WTC11 (cell line): ENCODE measurements at regions not wholly inside any gene's neighbourhood (a gene's known extent, or its start where the extent isn't known, plus 50 kb on each side); places are given as distances from the start of the nearest gene placed in this dataset.

Source experiments
- ATAC-seq: fragments of 200-7000 bp; cut with Tn5 transposase; 2 replicates; pipeline ENCODE4 v1.10.0; 2021; ENCODE audit warnings: mild to moderate bottlenecking, moderate library complexity
- CTCF ChIA-PET: fragments of 300-600 bp; sonication (Branson Sonifier 250); formaldehyde crosslinking; loops from one replicate; lab custom pipeline; 2021; ENCODE audit warnings: antibody characterized with exemption; lab: Charles Lee
- POLR2A ChIA-PET: fragments of 350-600 bp; sonication (Branson Sonifier 250); formaldehyde crosslinking; loops from one replicate; lab custom pipeline; 2021; ENCODE audit warnings: antibody characterized with exemption; lab: Charles Lee
- DNase-seq: peaks from one replicate; pipeline ENCODE4 v3.0.0; 2021; ENCODE audit warnings: low spot score
- H3K27ac Mint-ChIP-seq: 2 replicates; pipeline ENCODE4 v1.8.0; 2021; ENCODE audit warnings: mixed read lengths
- H3K27me3 Mint-ChIP-seq: 2 replicates; pipeline ENCODE4 v1.8.0; 2021; ENCODE audit warnings: low read depth, mild to moderate bottlenecking, moderate library complexity, mixed read lengths
- H3K36me3 Mint-ChIP-seq: 2 replicates; pipeline ENCODE4 v1.8.0; 2021; ENCODE audit warnings: mixed read lengths
- H3K4me1 Mint-ChIP-seq: 2 replicates; pipeline ENCODE4 v1.8.0; 2022; ENCODE audit warnings: mixed read lengths
- H3K4me3 Mint-ChIP-seq: 2 replicates; pipeline ENCODE4 v1.8.0; 2021; ENCODE audit warnings: mild to moderate bottlenecking, moderate library complexity, mixed read lengths
- H3K9me3 Mint-ChIP-seq: 2 replicates; pipeline ENCODE4 v1.8.0; 2021; ENCODE audit warnings: mixed read lengths
- GRHL2 ChIP-seq: fragments of 250-450 bp; sonication (Bioruptor Pico); IDR thresholded peaks from 2 replicates; pipeline ENCODE4 v1.8.0; 2022; ENCODE audit warnings: mild to moderate bottlenecking, moderate library complexity; ENCODE audit not compliant: insufficient replicate concordance, severe bottlenecking
- HMGA2 ChIP-seq: fragments of 250-450 bp; sonication (Bioruptor Pico); IDR thresholded peaks from 2 replicates; pipeline ENCODE4 v1.4.0; 2021; ENCODE audit warnings: mild to moderate bottlenecking, moderate library complexity
- NFATC4 ChIP-seq: fragments of 250-450 bp; sonication (Bioruptor Pico); IDR thresholded peaks from 2 replicates; pipeline ENCODE4 v1.9.0; 2021; ENCODE audit warnings: mild to moderate bottlenecking
- NR2C2 ChIP-seq: sonication (generic); formaldehyde crosslinking; IDR thresholded peaks from 2 replicates; pipeline ENCODE4 v1.8.0; 2022; ENCODE audit warnings: mild to moderate bottlenecking, missing genetic modification reagents
- SOX15 ChIP-seq: fragments of 250-450 bp; sonication (Bioruptor Pico); IDR thresholded peaks from 2 replicates; pipeline ENCODE4 v1.9.0; 2021; ENCODE audit warnings: mild to moderate bottlenecking
- SP1 ChIP-seq: sonication (generic); formaldehyde crosslinking; conservative IDR thresholded peaks from 2 replicates; pipeline ENCODE4 v1.8.1; 2022; ENCODE audit warnings: missing genetic modification reagents
- TF ChIP-seq, protein P1 (sequence below): sonication (generic); formaldehyde crosslinking; IDR thresholded peaks from 2 replicates; pipeline ENCODE4 v1.8.0; 2022; ENCODE audit warnings: missing genetic modification reagents
- TF ChIP-seq, protein P2 (sequence below): sonication (generic); formaldehyde crosslinking; IDR thresholded peaks from 2 replicates; pipeline ENCODE4 v1.8.0; 2023; ENCODE audit warnings: mild to moderate bottlenecking, missing genetic modification reagents
- TF ChIP-seq, protein P3 (sequence below): fragments of 250-450 bp; sonication (Bioruptor Pico); IDR thresholded peaks from 2 replicates; pipeline ENCODE4 v1.8.0; 2021; ENCODE audit warnings: mild to moderate bottlenecking
- TF ChIP-seq, protein P4 (sequence below): sonication (generic); formaldehyde crosslinking; IDR thresholded peaks from 2 replicates; pipeline ENCODE4 v1.8.1; 2023; ENCODE audit warnings: mild to moderate bottlenecking, missing genetic modification reagents, moderate library complexity
- TF ChIP-seq, protein P5 (sequence below): sonication (generic); formaldehyde crosslinking; IDR thresholded peaks from 2 replicates; pipeline ENCODE4 v1.8.0; 2022; ENCODE audit warnings: mild to moderate bottlenecking, missing genetic modification reagents
- TF ChIP-seq, protein P6 (sequence below): sonication (generic); formaldehyde crosslinking; IDR thresholded peaks from 2 replicates; pipeline ENCODE4 v1.8.1; 2022; ENCODE audit warnings: mild to moderate bottlenecking, moderate library complexity, missing genetic modification reagents

DNA sequence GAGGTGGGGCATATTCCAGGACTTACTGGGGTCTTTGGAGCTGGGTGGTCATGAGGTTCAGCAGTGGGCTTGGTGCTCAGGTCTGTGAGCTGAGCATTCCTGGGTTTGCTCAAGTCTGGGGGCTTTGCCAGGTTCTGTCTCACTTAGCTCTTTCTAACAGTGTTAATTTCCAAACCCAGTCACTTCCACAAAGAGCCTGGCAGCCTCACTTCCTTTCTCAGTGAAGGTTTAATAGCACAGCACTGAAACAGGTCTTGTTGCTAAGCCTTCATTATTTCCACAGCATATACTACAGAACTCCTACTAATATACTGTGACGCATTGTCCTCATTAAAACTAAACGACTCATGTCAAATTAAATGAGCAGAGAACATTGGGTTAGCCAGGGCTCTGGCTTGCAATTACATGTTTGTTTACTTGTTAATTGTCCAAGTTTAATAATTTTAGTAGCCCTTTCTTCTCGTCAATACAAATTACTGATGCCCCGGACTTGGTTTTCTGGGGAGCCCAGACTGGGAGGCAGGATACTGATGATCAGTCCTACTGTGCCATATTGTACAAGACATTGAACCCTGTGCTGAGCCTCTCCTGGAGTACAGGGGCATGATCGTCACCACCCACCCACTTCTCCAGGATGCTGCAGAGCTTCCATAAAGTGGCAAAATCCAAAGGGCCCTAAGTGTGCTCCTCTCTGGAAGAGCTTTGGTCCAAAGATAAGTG is 170.7 kb downstream of the IER5 start (continued):
- TF ChIP-seq NFATC4 (no peak), NR2C2 (no peak)
- TF ChIP-seq, protein P1, sequence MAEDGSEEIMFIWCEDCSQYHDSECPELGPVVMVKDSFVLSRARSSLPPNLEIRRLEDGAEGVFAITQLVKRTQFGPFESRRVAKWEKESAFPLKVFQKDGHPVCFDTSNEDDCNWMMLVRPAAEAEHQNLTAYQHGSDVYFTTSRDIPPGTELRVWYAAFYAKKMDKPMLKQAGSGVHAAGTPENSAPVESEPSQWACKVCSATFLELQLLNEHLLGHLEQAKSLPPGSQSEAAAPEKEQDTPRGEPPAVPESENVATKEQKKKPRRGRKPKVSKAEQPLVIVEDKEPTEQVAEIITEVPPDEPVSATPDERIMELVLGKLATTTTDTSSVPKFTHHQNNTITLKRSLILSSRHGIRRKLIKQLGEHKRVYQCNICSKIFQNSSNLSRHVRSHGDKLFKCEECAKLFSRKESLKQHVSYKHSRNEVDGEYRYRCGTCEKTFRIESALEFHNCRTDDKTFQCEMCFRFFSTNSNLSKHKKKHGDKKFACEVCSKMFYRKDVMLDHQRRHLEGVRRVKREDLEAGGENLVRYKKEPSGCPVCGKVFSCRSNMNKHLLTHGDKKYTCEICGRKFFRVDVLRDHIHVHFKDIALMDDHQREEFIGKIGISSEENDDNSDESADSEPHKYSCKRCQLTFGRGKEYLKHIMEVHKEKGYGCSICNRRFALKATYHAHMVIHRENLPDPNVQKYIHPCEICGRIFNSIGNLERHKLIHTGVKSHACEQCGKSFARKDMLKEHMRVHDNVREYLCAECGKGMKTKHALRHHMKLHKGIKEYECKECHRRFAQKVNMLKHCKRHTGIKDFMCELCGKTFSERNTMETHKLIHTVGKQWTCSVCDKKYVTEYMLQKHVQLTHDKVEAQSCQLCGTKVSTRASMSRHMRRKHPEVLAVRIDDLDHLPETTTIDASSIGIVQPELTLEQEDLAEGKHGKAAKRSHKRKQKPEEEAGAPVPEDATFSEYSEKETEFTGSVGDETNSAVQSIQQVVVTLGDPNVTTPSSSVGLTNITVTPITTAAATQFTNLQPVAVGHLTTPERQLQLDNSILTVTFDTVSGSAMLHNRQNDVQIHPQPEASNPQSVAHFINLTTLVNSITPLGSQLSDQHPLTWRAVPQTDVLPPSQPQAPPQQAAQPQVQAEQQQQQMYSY (CRISPR knock-in tag): no peak
- TF ChIP-seq, protein P2, sequence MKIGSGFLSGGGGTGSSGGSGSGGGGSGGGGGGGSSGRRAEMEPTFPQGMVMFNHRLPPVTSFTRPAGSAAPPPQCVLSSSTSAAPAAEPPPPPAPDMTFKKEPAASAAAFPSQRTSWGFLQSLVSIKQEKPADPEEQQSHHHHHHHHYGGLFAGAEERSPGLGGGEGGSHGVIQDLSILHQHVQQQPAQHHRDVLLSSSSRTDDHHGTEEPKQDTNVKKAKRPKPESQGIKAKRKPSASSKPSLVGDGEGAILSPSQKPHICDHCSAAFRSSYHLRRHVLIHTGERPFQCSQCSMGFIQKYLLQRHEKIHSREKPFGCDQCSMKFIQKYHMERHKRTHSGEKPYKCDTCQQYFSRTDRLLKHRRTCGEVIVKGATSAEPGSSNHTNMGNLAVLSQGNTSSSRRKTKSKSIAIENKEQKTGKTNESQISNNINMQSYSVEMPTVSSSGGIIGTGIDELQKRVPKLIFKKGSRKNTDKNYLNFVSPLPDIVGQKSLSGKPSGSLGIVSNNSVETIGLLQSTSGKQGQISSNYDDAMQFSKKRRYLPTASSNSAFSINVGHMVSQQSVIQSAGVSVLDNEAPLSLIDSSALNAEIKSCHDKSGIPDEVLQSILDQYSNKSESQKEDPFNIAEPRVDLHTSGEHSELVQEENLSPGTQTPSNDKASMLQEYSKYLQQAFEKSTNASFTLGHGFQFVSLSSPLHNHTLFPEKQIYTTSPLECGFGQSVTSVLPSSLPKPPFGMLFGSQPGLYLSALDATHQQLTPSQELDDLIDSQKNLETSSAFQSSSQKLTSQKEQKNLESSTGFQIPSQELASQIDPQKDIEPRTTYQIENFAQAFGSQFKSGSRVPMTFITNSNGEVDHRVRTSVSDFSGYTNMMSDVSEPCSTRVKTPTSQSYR (CRISPR knock-in tag): no peak

DNA sequence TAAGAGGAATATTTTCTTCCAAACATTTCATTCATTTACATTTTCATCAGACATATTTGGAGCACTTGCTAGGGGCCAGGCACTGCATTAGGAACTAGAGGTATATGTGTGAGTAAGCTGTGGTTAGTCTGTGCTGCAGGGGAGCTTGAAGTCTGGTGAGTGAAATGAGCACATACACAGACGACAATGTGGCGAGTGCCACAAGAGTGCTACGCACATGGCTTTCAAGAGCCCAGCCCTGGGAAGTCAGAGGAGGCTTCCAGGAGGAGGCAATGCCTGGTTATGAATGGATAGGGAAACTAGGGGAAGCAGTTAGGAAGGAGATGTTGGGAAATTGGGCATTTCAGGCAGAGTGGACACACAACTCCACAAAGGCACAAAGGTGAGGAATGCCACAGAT is 171.8 kb downstream of the IER5 start:
- ATAC-seq (no peak), DNase-seq (no peak)
- Mint-ChIP-seq H3K27me3 (peaks cover 20% of the 10 kb centered on the region), H3K36me3 (peaks cover 7% of the 10 kb centered on the region), H3K27ac (no peak overlapping the region; the same call in 1 of the 2 replicates), H3K4me3 (no peak overlapping the region), H3K4me1 (peaks cover 5% of the 10 kb centered on the region), H3K9me3 (peaks cover 13% of the 10 kb centered on the region)
- TF ChIP-seq, protein P3, sequence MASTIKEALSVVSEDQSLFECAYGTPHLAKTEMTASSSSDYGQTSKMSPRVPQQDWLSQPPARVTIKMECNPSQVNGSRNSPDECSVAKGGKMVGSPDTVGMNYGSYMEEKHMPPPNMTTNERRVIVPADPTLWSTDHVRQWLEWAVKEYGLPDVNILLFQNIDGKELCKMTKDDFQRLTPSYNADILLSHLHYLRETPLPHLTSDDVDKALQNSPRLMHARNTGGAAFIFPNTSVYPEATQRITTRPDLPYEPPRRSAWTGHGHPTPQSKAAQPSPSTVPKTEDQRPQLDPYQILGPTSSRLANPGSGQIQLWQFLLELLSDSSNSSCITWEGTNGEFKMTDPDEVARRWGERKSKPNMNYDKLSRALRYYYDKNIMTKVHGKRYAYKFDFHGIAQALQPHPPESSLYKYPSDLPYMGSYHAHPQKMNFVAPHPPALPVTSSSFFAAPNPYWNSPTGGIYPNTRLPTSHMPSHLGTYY (CRISPR knock-in tag): no peak
- TF ChIP-seq, protein P4, sequence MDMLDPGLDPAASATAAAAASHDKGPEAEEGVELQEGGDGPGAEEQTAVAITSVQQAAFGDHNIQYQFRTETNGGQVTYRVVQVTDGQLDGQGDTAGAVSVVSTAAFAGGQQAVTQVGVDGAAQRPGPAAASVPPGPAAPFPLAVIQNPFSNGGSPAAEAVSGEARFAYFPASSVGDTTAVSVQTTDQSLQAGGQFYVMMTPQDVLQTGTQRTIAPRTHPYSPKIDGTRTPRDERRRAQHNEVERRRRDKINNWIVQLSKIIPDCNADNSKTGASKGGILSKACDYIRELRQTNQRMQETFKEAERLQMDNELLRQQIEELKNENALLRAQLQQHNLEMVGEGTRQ (CRISPR knock-in tag): no peak
- no peak for TF ChIP-seq SP1
- TF ChIP-seq NFATC4: no peak
- no peak for TF ChIP-seq SOX15 (CRISPR knock-in tag)
- TF ChIP-seq, protein P5, sequence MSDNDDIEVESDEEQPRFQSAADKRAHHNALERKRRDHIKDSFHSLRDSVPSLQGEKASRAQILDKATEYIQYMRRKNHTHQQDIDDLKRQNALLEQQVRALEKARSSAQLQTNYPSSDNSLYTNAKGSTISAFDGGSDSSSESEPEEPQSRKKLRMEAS (CRISPR knock-in tag): no peak
- TF ChIP-seq, protein P6, sequence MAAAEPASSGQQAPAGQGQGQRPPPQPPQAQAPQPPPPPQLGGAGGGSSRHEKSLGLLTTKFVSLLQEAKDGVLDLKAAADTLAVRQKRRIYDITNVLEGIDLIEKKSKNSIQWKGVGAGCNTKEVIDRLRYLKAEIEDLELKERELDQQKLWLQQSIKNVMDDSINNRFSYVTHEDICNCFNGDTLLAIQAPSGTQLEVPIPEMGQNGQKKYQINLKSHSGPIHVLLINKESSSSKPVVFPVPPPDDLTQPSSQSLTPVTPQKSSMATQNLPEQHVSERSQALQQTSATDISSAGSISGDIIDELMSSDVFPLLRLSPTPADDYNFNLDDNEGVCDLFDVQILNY: no peak
- no peak for TF ChIP-seq GRHL2 (CRISPR knock-in tag)
- ChIA-PET CTCF (no interaction called here), POLR2A (no interaction called here)

DNA sequence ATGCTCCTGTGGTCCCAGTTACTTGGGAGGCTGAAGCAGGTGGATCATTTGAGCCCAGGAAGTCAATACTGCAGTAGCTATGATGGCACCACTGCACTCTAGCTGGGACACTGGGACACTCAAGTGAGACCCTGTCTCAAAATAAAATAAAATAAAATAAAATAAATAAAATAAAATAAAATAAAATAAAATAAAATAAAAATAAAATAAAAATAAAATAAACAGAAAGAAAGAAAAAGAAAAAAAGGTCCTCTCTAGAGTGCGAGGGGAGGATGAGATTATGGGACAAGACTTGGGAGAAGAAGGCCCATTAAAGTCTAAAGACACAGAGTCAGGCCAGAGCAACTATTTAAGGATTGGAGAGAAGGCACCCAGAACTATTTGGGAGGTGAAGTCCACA is 172.5 kb downstream of the IER5 start:
- peaks cover 6% of the 10 kb centered on the region; the same call in 1 of the 2 replicates for H3K9me3 Mint-ChIP-seq
- H3K4me3 Mint-ChIP-seq: no peak overlapping the region
- no peak for DNase-seq
- H3K27ac Mint-ChIP-seq: no peak overlapping the region
- H3K4me1 Mint-ChIP-seq: peaks cover 5% of the 10 kb centered on the region
- no peaks in the 10 kb centered on the region for H3K36me3 Mint-ChIP-seq
- H3K27me3 Mint-ChIP-seq: peaks cover 20% of the 10 kb centered on the region
- peak; percentile 95 for TF ChIP-seq HMGA2 (CRISPR knock-in tag)
- no peak for TF ChIP-seq SOX15 (CRISPR knock-in tag)
- TF ChIP-seq, protein P6: no peak
- POLR2A ChIA-PET: no interaction called here
- CTCF ChIA-PET: no interaction called here
- no peak for ATAC-seq
